ENCODE measurements at regions not wholly inside any gene's neighbourhood (a gene's known extent, or its start where the extent isn't known, plus 50 kb on each side); places are given as distances from the start of the nearest gene placed in this dataset.

DNA sequence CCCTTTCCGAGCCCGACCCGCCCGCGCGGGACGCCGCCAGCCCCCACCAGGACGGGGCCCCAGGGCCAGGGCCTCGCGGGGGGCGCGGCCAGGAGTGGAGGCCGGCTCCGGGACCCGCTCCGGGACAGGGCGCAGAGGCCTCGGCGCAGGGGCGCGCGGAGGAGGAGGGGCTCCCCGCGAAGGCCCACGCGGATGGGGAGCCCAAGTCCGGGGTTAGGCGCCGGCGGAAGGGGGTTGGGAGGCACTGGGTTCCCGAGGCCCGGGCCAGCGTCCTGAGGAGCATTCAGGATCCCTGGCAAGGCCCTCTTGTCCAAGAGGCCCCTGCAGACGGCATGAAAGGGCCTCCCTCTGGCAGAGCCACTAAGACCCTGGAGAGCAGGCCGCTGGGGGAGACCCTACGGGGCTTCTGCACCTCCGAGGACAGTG is 57.8 kb upstream of the CIBAR2 start:
- peak in 5 of 8 experiments; percentile 1 to 13 (median 7) for ATAC-seq (replicated peaks in 6 of 8)
- Histone ChIP-seq H3K4me3 (peak overlapping the region; percentile 31 to 53 (median 39)), H3K4me1 (replicated peaks in 1 of 2) (peaks cover 84 to 85% of the 10 kb centered on the region in 2 donors), H3K27ac (peak overlapping the region; percentile 52 to 60)
- in situ Hi-C loops (cut with MboI; ENCODE audit: low pct_unique_long_range_greater_than_20kb in 2 of 9, low sequenced_read_pairs in 9 of 9, unreplicated experiment in 9 of 9) = no loop called here
- WGBS, 10 experiments = 0% methylated on average over 1 of the region's 38 CpGs; no CpG with 5 or more reads in 9 of the 10 experiments

DNA sequence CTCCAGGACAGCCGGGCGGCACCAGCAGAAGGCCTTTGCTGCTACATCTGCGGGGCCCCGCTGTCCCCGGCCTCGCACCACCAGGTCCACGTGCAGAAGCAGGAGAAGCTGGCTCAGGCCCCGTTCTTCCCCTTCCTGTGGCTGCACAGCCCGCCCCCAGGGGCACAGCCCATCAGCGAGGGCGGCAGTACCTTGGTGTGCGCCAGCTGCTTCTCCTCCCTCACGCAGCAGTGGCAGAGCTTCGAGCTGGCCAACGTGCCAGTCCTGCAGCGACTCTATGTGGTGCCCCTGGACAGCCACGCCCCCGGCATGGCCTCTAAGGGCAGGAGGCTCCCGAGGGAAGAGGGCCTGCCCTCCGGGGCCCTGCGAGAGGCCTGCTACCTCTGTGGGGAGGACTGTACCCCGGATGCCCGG is 58.3 kb upstream of the CIBAR2 start:
- in situ Hi-C loops (cut with MboI; ENCODE audit: low pct_unique_long_range_greater_than_20kb in 2 of 9, low sequenced_read_pairs in 9 of 9, unreplicated experiment in 9 of 9) = no loop called here
- peaks cover 85 to 86% of the 10 kb centered on the region in 2 donors for H3K4me1 ChIP-seq (replicated peaks in 1 of 2)
- peak overlapping the region in 1 of 2 donors; percentile 52 for H3K27ac ChIP-seq
- peak overlapping the region in 3 of 5 donors; percentile 31 to 52 (median 39) for H3K4me3 ChIP-seq
- WGBS, 10 experiments = 100% methylated on average over 1 of the region's 23 CpGs; no CpG with 5 or more reads in 9 of the 10 experiments
- ATAC-seq (replicated peaks in 6 of 8) = no peak

DNA sequence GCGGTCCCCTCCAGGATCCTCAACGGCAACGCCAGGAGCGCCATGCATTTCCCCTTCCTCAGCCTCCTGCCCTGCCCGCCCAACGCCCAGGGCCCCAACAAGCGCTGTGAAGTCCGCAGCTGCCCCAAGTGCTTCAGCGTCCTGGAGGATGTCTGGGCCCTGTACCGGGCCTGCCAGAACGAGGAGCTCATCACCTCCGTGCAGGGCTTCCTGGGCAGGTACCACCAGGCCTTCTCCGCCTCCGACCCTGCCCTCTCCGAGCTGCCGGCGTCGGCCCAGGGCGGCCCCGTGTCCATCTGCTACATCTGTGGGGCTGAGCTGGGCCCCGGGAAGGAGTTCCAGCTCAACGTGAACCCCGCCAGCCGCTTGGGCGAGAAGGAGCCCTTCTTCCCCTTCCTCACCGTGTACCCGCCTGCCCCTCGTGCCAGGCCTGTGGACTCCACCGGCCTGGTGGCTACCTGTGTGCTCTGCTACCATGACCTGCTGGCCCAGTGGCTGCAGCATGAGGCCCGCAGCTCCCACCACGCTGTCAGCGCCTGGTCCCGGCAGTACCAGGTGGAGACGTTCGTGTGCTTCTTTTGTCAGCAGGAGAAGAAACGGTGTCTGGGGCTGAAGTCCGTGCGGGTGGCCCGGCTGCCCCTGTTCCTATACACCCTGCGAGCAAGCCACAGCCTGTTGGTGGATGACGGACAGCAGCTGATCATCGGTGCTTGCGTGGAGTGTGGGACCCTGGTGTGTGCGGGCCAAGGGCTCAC is 58.9 kb upstream of the CIBAR2 start:
- peaks cover 84 to 89% of the 10 kb centered on the region in 2 donors for H3K4me1 ChIP-seq (replicated peaks in 1 of 2)
- in situ Hi-C loops (cut with MboI; ENCODE audit: low pct_unique_long_range_greater_than_20kb in 2 of 9, low sequenced_read_pairs in 9 of 9, unreplicated experiment in 9 of 9) = no loop called here
- 78 to 97% (median 80%) methylated on average over 4 to 11 of the region's 44 CpGs; no CpG with 5 or more reads in 7 of the 10 experiments for WGBS, 10 experiments
- no peak overlapping the region for H3K4me3 ChIP-seq
- no peak for ATAC-seq (replicated peaks in 6 of 8)
- H3K27ac ChIP-seq = no peak overlapping the region

DNA sequence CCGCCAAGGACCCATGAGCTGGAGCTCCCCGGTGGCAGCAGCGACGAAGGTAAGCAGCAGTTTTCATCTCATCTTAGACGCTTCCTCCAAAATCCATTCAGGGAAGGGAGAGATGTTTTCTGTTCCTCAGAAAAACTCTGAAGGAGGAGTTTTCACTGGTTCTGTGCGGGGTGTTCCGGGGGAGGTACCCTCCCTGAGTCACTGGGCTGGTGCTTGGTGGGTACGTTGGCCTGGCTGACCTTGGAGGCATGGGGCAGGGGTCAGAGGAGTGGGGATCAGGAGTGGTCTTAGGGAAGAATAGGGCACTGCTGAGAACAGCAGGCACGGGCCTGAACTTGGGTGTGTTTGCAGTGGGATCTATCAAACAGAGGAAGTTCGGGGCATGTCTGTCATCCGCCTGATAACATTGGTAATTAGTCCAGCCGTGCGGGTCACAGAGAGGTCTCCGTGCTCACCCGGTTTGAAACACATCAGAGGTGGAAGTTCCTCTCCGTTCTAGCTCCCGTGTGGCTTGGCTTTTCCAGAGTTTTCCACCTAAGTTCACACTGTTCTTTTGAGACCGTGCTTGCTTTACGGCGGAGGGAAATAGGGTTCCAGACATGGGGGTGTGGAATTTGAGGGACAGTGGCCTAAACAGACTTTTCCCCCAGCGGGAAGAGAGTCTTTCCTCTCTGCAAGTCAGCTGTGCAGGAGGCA is 59.6 kb upstream of the CIBAR2 start:
- no peak overlapping the region for H3K27ac ChIP-seq
- in situ Hi-C loops (cut with MboI; ENCODE audit: low pct_unique_long_range_greater_than_20kb in 2 of 9, low sequenced_read_pairs in 9 of 9, unreplicated experiment in 9 of 9) = no loop called here
- peak overlapping the region; percentile 21 to 34 (median 22) for H3K4me3 ChIP-seq

DNA sequence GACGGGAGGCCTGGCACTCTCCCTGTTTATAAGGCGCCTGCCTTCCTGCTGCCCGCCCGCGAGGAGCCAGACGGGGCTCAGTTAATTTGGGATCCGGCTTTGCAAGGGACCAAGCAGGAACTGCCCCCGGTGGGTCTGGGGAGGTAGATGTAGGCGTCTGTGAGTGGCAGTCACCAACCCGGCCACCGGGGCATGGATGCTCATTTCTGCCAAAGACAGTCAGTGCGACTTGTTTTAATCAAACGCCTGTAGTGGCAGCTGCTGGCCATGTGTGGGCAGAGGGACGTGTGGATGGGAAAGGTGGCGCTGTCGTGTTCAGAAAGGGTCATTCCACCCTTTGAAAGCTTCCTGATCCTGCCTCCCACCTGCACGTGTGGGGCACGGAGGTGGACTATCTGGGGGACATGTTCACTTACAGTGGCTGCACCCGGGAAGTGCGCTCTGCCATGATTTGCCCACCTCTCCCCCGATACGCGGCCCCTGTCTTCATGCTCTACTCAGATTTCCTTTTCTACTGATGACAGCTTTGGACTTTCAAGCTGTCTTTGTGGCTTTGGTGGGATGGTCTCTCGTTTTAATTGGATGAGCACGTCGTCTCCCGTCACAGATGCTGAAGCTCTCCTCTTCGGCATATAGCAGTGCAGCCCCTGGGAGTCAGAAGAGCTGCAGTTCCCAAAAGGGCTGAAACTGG is 60.3 kb upstream of the CIBAR2 start:
- H3K4me1 ChIP-seq (replicated peaks in 1 of 2) = peaks cover 78 to 88% of the 10 kb centered on the region in 2 donors
- H3K4me3 ChIP-seq = peak overlapping the region; percentile 21 to 34 (median 22)
- in situ Hi-C loops (cut with MboI; ENCODE audit: low pct_unique_long_range_greater_than_20kb in 2 of 9, low sequenced_read_pairs in 9 of 9, unreplicated experiment in 9 of 9) = no loop called here
- peak; percentile 11 to 66 (median 24) for ATAC-seq (replicated peaks in 6 of 8)
- no peak overlapping the region for H3K27ac ChIP-seq
- 0 to 51% (median 15%) methylated on average over 1 to 16 of the region's 28 CpGs; no CpG with 5 or more reads in 3 of the 10 experiments for WGBS, 10 experiments

More for the DNA sequence above, 59.6 kb upstream of the CIBAR2 start:
- H3K4me1 ChIP-seq (replicated peaks in 1 of 2) = peaks cover 84 to 89% of the 10 kb centered on the region in 2 donors
- WGBS, 10 experiments = 7 to 80% (median 29%) methylated on average over 1 to 6 of the region's 21 CpGs; no CpG with 5 or more reads in 5 of the 10 experiments
- peak in 2 of 8 experiments; percentile 2 to 3 for ATAC-seq (replicated peaks in 6 of 8)

DNA sequence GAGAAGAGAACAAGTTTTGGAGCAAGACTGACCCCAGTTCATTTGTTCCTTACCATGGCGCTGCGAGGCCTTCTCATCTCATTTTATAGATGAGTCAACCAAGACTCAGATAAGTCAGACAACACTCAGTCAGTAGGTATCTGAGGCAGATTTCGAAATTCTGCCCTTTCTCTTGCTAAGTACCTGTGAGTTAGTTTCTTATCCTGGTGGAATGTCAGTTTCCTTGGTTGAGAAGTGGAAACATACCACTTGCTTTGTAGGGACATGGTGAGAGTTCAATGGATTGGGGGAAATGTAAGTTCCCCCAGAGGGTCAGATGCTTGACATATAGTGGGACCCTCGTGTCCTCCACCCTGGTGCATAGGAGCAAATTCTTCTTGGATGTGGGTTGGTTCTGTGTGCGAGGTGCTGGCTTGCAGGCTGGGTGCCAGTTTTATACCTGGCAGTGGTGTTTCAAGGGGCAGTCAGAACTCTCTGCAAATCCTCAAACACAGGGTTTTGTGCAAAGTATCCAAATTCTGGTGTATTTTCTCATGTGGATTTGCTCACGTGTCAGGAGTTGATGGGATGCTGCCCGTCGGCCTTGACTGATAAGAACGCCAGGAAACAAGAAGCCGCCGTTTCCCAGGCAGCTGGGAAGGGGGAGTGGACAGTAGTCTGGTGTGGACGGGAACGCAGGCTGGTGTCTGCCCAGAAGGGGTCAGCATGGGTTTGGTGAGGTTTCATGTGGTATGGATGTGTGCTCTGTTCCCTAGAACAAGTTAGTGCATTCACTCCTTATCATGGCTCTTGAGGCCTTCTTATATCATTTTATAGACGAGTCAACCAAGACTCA is 61.1 kb upstream of the CIBAR2 start:
- H3K27ac ChIP-seq = no peak overlapping the region
- H3K4me1 ChIP-seq (replicated peaks in 1 of 2) = peaks cover 71 to 82% of the 10 kb centered on the region in 2 donors
- in situ Hi-C loops (cut with MboI; ENCODE audit: low pct_unique_long_range_greater_than_20kb in 2 of 9, low sequenced_read_pairs in 9 of 9, unreplicated experiment in 9 of 9) = no loop called here
- 31 to 74% (median 45%) methylated on average over 1 to 10 of the region's 14 CpGs; no CpG with 5 or more reads in 2 of the 10 experiments for WGBS, 10 experiments
- peak in 3 of 8 experiments; percentile 1 to 23 (median 11) for ATAC-seq (replicated peaks in 6 of 8)
- peak overlapping the region; percentile 21 to 34 (median 22) for H3K4me3 ChIP-seq

DNA sequence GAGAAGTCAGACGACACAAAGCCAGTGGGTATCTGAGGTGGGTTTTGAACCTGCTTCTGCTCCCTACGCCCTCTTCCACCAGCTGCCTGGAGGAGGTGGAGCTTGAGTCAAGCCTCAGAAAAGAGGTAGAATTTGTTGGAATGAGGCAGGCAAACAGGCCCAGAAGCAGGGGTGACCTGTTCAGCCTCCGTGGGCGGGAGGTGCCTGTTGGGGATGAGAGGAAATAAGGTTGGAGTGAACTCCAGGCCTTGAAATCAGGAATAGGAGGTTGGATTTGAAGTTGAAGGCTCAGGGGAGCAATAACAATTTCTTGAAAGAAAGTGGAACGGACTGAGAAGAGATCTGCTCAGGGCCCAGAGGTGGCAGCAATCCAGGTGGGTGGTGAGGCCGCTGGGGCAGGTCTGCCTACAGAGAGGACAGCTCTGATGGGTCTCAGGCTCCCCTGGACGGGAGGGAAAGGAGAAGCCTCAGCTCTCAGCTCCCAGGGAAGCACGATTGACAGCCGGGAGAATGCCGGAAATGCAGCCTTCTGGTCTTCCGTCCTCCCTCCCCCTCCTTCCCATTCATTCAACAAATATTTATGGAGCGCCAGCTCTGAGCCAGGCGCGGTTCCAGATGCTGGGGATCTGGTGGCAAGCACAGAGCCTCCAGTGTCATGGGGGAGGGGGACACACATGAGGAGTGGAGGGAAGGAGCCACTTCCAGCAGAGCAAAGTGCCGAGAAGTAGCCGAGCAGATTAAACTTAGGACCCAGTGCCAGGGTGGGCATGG is 61.9 kb upstream of the CIBAR2 start:
- ATAC-seq (replicated peaks in 6 of 8) = peak; percentile 10 to 39 (median 22)

DNA sequence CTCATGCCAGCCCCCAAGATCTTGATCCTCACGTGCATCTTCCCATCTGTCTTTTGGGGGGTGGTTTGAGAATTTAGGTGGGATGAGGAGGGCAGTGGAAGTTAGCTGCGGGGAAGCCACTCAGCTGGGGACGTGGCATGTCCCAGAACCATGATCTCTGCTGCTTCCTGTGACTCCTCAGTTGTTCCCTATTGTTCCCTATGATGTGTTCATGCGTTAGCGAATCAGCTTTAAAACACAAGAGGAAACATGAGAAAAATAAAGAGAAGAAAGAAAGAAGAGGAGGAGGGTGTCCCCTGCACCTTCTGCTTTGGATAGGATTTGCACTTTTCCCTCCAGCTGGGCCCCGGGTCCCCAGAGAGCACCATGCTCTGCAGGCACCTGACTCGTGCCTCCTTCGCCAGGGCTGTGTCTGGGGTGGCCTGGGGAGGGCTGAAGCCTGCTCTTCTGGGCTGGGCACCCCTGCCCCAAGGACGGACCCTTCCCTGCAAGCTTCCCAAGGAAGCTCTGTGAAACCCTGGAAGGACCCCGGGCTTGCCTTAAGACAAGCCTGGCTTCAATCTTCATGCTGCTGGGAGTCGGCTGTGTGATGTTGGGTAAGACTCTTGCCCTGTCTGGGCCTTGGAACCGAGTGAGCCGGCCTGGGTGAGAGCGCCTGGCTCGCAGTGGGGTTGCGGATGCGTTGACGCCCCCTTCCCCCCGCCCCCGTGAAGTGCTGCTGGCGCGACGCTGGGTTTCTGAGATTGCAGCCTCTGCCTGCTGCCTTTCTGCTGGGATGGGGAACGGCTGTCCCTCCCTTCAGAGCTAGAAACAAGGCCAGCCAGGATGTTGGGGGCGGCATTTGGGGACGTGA is 62.8 kb upstream of the CIBAR2 start:
- Histone ChIP-seq H3K27ac (no peak overlapping the region), H3K4me1 (replicated peaks in 1 of 2) (peaks cover 64 to 74% of the 10 kb centered on the region in 2 donors), H3K4me3 (no peak overlapping the region)
- in situ Hi-C loops (cut with MboI; ENCODE audit: low pct_unique_long_range_greater_than_20kb in 2 of 9, low sequenced_read_pairs in 9 of 9, unreplicated experiment in 9 of 9) = no loop called here
- 40 to 88% (median 68%) methylated on average over 2 to 8 of the region's 26 CpGs; no CpG with 5 or more reads in 2 of the 10 experiments for WGBS, 10 experiments
- ATAC-seq (replicated peaks in 6 of 8) = no peak

More for the DNA sequence above, 61.9 kb upstream of the CIBAR2 start:
- no peak overlapping the region for H3K27ac ChIP-seq
- peak overlapping the region in 2 of 5 donors; percentile 4 to 9 for H3K4me3 ChIP-seq
- in situ Hi-C loops (cut with MboI; ENCODE audit: low pct_unique_long_range_greater_than_20kb in 2 of 9, low sequenced_read_pairs in 9 of 9, unreplicated experiment in 9 of 9) = no loop called here
- H3K4me1 ChIP-seq (replicated peaks in 1 of 2) = peaks cover 67 to 78% of the 10 kb centered on the region in 2 donors
- WGBS, 10 experiments = 0 to 92% (median 29%) methylated on average over 1 to 10 of the region's 16 CpGs; no CpG with 5 or more reads in 1 of the 10 experiments

DNA sequence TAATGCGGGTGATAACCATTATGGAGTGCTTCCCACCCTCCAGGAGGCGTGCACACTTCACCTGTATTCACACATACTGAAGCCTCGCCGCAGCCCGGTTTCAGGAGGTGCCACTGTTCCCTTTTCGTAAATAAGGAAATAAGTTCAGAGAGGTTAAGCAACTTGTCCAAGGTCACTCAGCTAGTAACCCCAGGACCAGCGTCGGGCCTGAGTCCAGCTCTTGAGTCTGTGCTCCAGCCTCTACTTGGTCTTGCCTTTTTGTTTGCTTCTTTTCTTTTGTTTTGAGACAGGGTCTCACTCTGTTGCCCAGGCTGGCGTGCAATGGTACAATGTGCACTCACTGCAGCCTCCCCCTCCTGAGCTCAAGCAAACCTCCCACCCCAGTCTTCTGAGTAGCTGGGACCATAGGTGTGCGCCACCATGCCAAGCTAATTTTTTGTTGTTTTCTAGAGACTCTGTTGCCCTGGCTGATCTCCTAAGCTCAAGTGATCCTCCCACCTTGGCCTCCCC is 63.5 kb upstream of the CIBAR2 start:
- WGBS, 10 experiments = 83 to 100% (median 92%) methylated on average over 1 to 9 of the region's 10 CpGs; no CpG with 5 or more reads in 3 of the 10 experiments
- Histone ChIP-seq H3K4me1 (replicated peaks in 1 of 2) (peaks cover 58 to 67% of the 10 kb centered on the region in 2 donors), H3K4me3 (no peak overlapping the region), H3K27ac (no peak overlapping the region)
- in situ Hi-C loops (cut with MboI; ENCODE audit: low pct_unique_long_range_greater_than_20kb in 2 of 9, low sequenced_read_pairs in 9 of 9, unreplicated experiment in 9 of 9) = no loop called here
- ATAC-seq (replicated peaks in 6 of 8) = no peak

DNA sequence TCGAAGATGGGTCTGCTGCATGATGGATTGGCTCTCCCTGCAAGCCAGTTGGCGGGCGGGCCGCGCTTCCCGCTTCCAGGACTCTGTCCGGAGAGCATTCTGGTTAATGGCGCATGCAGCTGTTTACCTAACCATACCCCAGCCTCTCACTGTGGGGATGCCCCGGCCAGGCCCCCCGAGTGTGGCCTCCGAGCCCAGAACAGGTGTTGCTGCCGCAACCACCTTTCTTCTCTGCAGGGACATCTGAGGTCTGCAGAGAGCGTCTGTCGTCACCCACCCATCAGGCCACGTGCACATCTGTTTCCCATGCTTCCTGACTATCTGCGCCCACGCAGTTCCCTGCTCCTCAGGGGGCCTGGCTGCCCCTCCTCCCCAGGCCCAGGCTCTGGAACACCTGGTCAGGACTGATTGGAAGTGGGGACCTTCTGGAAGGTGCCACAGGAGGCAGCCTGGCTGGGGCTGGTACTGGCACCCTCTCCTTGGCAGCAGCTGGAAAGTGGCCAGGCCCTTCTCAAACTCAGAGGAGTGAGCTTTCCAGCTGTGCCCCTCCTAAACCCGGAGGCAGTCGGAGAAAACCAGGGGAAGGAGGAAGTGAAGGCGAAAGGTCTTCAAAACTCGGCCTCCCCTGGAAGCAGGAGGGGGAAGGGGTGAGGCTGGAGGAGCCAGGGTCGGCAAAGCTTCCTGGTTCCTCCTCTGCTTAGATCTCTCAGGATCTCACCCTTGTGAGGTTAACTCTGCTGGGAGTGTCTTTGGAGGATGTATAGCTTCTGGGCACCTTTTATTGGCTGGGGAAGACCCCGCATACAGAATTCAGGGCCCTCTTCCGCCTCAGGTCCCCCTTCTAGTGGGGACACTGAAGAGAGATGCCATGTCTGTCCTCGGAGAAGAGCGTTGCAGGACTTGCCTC is 64.5 kb upstream of the CIBAR2 start:
- WGBS, 10 experiments = 33 to 71% (median 50%) methylated on average over 2 to 5 of the region's 26 CpGs; no CpG with 5 or more reads in 5 of the 10 experiments
- peak overlapping the region; percentile 14 to 55 for H3K27ac ChIP-seq
- ATAC-seq (replicated peaks in 6 of 8) = peak in 5 of 8 experiments; percentile 3 to 55 (median 42)
- no peak overlapping the region for H3K4me3 ChIP-seq
- in situ Hi-C loops (cut with MboI; ENCODE audit: low pct_unique_long_range_greater_than_20kb in 2 of 9, low sequenced_read_pairs in 9 of 9, unreplicated experiment in 9 of 9) = no loop called here
- H3K4me1 ChIP-seq (replicated peaks in 1 of 2) = peaks cover 56 to 66% of the 10 kb centered on the region in 2 donors

Measured in motor neuron (in vitro differentiated cells).